ENCODE measurements at regions not wholly inside any gene's neighbourhood (a gene's known extent, or its start where the extent isn't known, plus 50 kb on each side); places are given as distances from the start of the nearest gene placed in this dataset.

DNA sequence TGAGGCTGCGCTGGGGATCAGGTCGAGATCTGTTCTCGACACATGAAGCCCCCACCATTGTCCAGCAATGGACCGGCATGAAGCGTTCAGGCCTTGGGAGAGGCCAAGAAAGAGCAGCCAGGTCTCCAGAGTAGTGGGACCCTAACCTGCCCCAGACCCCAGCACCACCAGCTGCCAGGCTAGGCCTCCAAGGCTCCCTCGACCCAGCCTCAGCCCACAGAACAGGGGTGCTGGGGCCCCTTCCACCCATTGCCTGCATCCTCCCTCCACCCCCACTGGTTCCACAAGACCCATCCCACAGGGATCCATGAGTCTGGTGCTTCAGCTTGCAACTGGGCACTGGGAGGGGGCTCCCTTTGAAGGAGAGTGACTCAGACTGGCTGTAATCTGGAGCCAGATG is 120.3 kb downstream of the TUBA3C start:
- TF ChIP-seq POLR2A (IDR thresholded peaks at IDR 0.05): no peak
- TF ChIP-seq, protein P1, sequence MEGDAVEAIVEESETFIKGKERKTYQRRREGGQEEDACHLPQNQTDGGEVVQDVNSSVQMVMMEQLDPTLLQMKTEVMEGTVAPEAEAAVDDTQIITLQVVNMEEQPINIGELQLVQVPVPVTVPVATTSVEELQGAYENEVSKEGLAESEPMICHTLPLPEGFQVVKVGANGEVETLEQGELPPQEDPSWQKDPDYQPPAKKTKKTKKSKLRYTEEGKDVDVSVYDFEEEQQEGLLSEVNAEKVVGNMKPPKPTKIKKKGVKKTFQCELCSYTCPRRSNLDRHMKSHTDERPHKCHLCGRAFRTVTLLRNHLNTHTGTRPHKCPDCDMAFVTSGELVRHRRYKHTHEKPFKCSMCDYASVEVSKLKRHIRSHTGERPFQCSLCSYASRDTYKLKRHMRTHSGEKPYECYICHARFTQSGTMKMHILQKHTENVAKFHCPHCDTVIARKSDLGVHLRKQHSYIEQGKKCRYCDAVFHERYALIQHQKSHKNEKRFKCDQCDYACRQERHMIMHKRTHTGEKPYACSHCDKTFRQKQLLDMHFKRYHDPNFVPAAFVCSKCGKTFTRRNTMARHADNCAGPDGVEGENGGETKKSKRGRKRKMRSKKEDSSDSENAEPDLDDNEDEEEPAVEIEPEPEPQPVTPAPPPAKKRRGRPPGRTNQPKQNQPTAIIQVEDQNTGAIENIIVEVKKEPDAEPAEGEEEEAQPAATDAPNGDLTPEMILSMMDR (IDR thresholded peaks at IDR 0.05): no peak
